ENCODE measurements at regions not wholly inside any gene's neighbourhood (a gene's known extent, or its start where the extent isn't known, plus 50 kb on each side); places are given as distances from the start of the nearest gene placed in this dataset.
"Not testable (repeated sequence)": the region's sequence is repeated elsewhere in the genome, so short reads cannot be mapped to it uniquely, and the experiment has no call there.

DNA sequence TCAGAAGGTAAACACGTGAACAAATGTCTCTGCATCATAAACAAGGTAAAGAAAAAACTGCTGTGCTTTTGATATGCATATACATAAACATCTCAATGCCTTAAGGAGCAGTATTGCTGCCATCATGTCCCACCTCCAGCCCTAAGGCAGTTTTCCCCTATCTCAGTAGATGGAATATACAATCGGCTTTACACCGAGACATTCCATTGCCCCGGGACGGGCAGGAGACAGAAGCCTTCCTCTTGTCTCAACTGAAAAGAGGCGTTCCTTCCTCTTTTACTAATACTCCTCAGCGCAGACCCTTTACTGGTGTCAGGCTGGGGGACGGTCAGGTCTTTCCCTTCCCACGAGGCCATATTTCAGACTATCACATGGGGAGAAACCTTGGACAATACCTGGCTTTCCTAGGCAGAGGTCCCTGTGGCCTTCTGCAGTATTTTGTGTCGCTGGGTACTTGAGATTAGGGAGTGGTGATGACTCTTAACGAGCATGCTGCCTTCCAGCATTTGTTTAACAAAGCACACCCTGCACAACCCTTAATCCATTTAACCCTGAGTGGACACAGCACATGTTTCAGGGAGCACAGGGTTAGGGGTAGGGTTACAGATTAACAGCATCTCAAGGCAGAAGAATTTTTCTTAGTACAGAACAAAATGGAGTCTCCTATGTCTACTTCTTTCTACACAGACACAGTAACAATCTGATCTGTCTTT is 65.4 kb downstream of the RBM11 start:
- H3K4me1 ChIP-seq; H3K36me3 ChIP-seq; H3K27me3 ChIP-seq; H3K4me3 ChIP-seq; H3K9me3 ChIP-seq (replicated peaks); DNase-seq; H3K27ac ChIP-seq: not testable (repeated sequence)

Measured in SJCRH30 (cell line).